GM18867 (cell line): ENCODE measurements at regions not wholly inside any gene's neighbourhood (a gene's known extent, or its start where the extent isn't known, plus 50 kb on each side); places are given as distances from the start of the nearest gene placed in this dataset.

Source experiments
- ATAC-seq: cut with Tn5 transposase; IDR thresholded peaks from one replicate; pipeline ENCODE4 v1.9.1; 2021; ENCODE audit warnings: mild to moderate bottlenecking, moderate library complexity; ENCODE audit not compliant: unreplicated experiment

GRCh38 chr16:22754577-22754976 is 59.4 kb upstream of the HS3ST2 start:
- ATAC-seq = no peak

DNA sequence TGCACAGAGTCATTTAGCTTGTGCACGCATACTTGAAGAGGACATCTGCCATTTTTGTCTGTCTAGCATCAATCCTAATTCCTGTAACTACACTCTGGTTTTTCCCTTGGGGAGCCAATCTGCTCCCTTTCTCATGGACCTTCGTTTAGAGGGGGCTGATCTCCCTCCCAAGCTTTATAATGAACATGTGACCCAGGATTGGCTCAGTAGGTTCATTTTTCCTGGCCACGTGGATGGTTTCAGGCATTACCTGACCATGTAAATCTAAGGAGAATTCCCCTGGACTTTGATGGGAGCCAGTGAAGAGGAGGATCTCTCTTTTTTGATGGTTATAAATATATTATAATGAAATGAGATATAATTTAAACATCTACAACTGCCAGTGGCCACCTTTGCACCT is 56.8 kb upstream of the HS3ST2 start:
- ATAC-seq = no peak

DNA sequence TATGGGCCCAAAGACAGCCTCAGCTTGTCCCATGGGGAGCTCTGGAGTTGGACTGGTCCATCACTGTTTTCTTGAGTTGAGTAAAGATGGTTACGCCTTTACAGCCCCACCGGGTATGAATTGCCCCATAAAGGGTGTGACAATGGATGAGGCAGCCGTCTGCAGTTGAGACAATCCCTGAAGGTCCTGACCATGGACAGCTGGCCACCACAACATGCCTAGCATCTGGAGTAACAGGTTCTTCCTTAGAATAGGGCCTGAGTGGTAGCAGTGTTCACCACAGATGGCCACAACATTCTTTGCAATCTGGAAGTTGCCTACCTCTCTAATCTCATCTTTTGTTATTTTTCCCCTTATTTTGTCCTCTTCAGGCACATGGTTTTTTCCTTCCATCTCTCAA is 51.5 kb upstream of the HS3ST2 start:
- no peak for ATAC-seq

- ATAC-seq = no peak
Measured at GRCh38 chr16:22763437-22764080, 50.4 kb upstream of the HS3ST2 start.
